B cell (primary cell): ENCODE measurements at regions not wholly inside any gene's neighbourhood (a gene's known extent, or its start where the extent isn't known, plus 50 kb on each side); places are given as distances from the start of the nearest gene placed in this dataset.

Experiments used
- ATAC-seq: fragments of 200-7000 bp; cut with Tn5 transposase; one replicate; pipeline ENCODE4 v1.10.0; 2021; ENCODE audit warnings: low read depth, mild to moderate bottlenecking, moderate number of reproducible peaks, moderate library complexity
- CTCF ChIA-PET: fragments of 350-600 bp; sonication (Branson Sonifier 250); formaldehyde crosslinking; loops from one replicate; lab custom pipeline; 2021; ENCODE audit warnings: antibody characterized with exemption, inconsistent platforms; lab: Charles Lee
- POLR2A ChIA-PET: fragments of 350-600 bp; sonication (Branson Sonifier 250); formaldehyde crosslinking; loops from one replicate; lab custom pipeline; 2021; ENCODE audit warnings: antibody characterized with exemption; lab: Charles Lee
- DNase-seq: peaks from one replicate; pipeline ENCODE4 v3.0.0; 2013
- H2AFZ ChIP-seq: 2 replicates; pipeline ENCODE4 v1.6.1; 2012; ENCODE audit warnings: mild to moderate bottlenecking, low read depth, low read length; ENCODE audit not compliant: insufficient read depth, poor library complexity, severe bottlenecking
- H3K27ac ChIP-seq, 2 donors: 1 replicate in 1 of 2; 2 replicates in 1 of 2; pipeline ENCODE4 v1.5.1; 2012 to 2013; ENCODE audit warnings: low read length in 2 of 2, mild to moderate bottlenecking in 2 of 2, moderate library complexity in 1 of 2
- H3K27me3 ChIP-seq, 4 experiments: fragments of 200-600 bp in 1 of 4; sonication (generic) in 1 of 4; replicated peaks in 1 of 4; 1 replicate in 2 of 4; 2 replicates in 2 of 4; pipeline versions ENCODE4 v1.6.1 to v1.7.0; 2013 to 2016; ENCODE audit warnings: low read length in 3 of 4, mild to moderate bottlenecking in 2 of 4, mixed read lengths in 1 of 4, moderate library complexity in 1 of 4; ENCODE audit not compliant: insufficient read depth in 4 of 4, control insufficient read depth in 3 of 4; ENCODE audit errors: control extremely low read depth in 1 of 4
- H3K36me3 ChIP-seq, 2 experiments: replicated peaks in 1 of 2; 1 replicate in 1 of 2; 2 replicates in 1 of 2; pipeline versions ENCODE4 v1.6.1 to v1.7.1; 2013; ENCODE audit warnings: low read length in 1 of 2; ENCODE audit not compliant: insufficient read depth in 2 of 2, control insufficient read depth in 1 of 2; ENCODE audit errors: control extremely low read depth in 1 of 2, extremely low read depth in 1 of 2
- H3K4me1 ChIP-seq, 2 donors: fragments of 200-600 bp in 1 of 2; sonication (generic) in 1 of 2; 1 replicate in 1 of 2; 2 replicates in 1 of 2; pipeline versions ENCODE4 v1.5.1 to v1.6.1; 2013 to 2017; ENCODE audit warnings: low read length in 2 of 2; ENCODE audit not compliant: control insufficient read depth in 2 of 2, insufficient read depth in 2 of 2
- H3K4me2 ChIP-seq: replicated peaks from 2 replicates; pipeline ENCODE3; 2012; ENCODE audit warnings: mild to moderate bottlenecking, low read depth, low read length; ENCODE audit not compliant: poor library complexity, severe bottlenecking
- H3K4me3 ChIP-seq, 5 experiments: fragments of 200-600 bp in 1 of 5; sonication (generic) in 1 of 5; 1 replicate in 3 of 5; 2 replicates in 2 of 5; pipeline versions ENCODE4 v1.5.1 to v1.7.0; 2011 to 2016; ENCODE audit warnings: low read length in 4 of 5, mild to moderate bottlenecking in 4 of 5, low read depth in 2 of 5, control low read depth in 1 of 5, moderate library complexity in 1 of 5; ENCODE audit not compliant: insufficient read depth in 1 of 5; ENCODE audit errors: control extremely low read depth in 1 of 5, extremely low read depth in 1 of 5
- H3K79me2 ChIP-seq: fragments of 200-600 bp; sonication (generic); one replicate; pipeline ENCODE4 v1.6.0; 2016; ENCODE audit warnings: low read length; ENCODE audit not compliant: control insufficient read depth, insufficient read depth
- H3K9ac ChIP-seq: fragments of 200-600 bp; sonication (generic); 2 replicates; pipeline ENCODE4 v1.6.1; 2017; ENCODE audit warnings: mild to moderate bottlenecking, low read length, moderate library complexity
- H3K9me3 ChIP-seq, 3 donors: one replicate each; pipeline versions ENCODE4 v1.6.1 to v1.7.1; 2013; ENCODE audit warnings: low read length in 2 of 3; ENCODE audit not compliant: control insufficient read depth in 2 of 3, insufficient read depth in 1 of 3; ENCODE audit errors: control extremely low read depth in 1 of 3
- H4K20me1 ChIP-seq: 2 replicates; pipeline ENCODE4 v1.6.0; 2012; ENCODE audit warnings: mild to moderate bottlenecking, low read length; ENCODE audit not compliant: insufficient read depth, control insufficient read depth, poor library complexity, severe bottlenecking
- H3K27ac Mint-ChIP-seq: one replicate; pipeline ENCODE4 v1.8.0; 2021; ENCODE audit warnings: mixed read lengths
- H3K27me3 Mint-ChIP-seq: one replicate; pipeline ENCODE4 v1.8.0; 2021; ENCODE audit warnings: mixed read lengths
- H3K4me1 Mint-ChIP-seq: one replicate; pipeline ENCODE4 v1.8.0; 2021; ENCODE audit warnings: mixed read lengths
- H3K4me3 Mint-ChIP-seq: one replicate; pipeline ENCODE4 v1.8.0; 2021; ENCODE audit warnings: mixed read lengths
- H3K9me3 Mint-ChIP-seq: one replicate; pipeline ENCODE4 v1.8.0; 2022; ENCODE audit warnings: mixed read lengths; ENCODE audit not compliant: insufficient read depth
- EZH2 ChIP-seq: IDR thresholded peaks from 2 replicates; pipeline ENCODE4 v1.6.1; 2012; ENCODE audit warnings: borderline replicate concordance, low read depth, mild to moderate bottlenecking, moderate library complexity, low read length; ENCODE audit not compliant: insufficient read depth, poor library complexity, severe bottlenecking
- WGBS: methylation state at CpG from one replicate; pipeline ENCODE4 v1.1.5; 2013; ENCODE audit warnings: missing lambda C conversion rate; ENCODE audit not compliant: insufficient coverage; 5-methylcytosine and 5-hydroxymethylcytosine counted together
- intact Hi-C: fragments of 100-400 bp; cut with micrococcal nuclease; formaldehyde crosslinking; loops from one replicate; pipeline ENCODE4 v1.10.0; 2022
- TF ChIP-seq, protein P1 (sequence below): fragments of 200-600 bp; IDR thresholded peaks from one replicate; pipeline ENCODE4 v1.8.0; 2022; ENCODE audit warnings: antibody characterized with exemption, mild to moderate bottlenecking

DNA sequence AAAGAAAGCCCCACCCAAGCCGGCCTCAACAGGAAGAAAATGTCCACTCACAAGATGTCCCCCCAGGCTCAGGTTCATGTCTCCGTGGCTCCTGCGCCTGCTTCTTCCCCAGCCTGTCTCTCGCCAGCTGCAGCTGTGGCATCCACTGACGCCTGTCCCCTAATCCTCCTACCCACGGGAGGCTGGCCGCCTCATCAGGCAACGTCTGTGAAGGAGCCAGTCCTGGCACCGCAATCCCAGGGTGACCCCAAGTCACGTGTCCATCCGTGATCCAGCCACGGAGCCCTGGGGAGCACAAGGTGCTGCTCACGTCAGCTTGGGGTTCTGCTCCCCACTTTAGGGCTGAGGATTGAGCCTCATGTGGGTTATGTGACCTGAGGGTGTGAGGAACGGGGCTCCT lies 640.3 kb downstream of the CDH26 start:
- POLR2A ChIA-PET, result no interaction called here
- H3K4me3 Mint-ChIP-seq, result no peak overlapping the region
- 94% methylated on average over 14 of the region's 14 CpGs for WGBS

DNA sequence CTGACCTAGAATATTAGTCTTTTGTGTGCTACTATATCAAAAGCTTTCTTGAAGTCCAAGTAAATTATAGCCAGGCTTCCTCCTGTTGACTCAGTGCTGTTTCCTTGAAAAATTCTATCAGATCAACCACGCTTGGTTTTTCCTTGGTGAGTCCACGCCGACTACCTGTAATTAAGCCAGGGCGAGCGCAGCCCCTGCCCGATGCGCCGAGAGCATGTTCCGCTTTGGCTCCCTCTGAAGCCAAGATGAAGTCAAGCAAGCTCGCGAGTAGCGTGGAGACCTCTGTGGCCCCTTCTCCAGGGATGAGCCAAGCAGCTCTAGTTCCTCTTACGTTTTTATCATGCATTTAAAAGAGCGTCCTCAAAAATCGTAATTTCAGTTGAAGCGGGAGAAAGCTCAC lies 641.2 kb downstream of the CDH26 start:
- CTCF ChIA-PET, result no interaction called here
- no peak overlapping the region for H2AFZ ChIP-seq

More for the DNA sequence above, 640.3 kb downstream of the CDH26 start:
- no peak for ATAC-seq
- Histone ChIP-seq H3K36me3 (no peaks in the 10 kb centered on the region), H3K4me3 (no peak overlapping the region), H2AFZ (no peak overlapping the region), H3K27me3 (no peaks in the 10 kb centered on the region), H4K20me1 (no peaks in the 10 kb centered on the region), H3K9ac (no peak overlapping the region), H3K27ac (no peak overlapping the region), H3K9me3 (peaks cover 0 to 20% (median 0%) of the 10 kb centered on the region in 3 donors), H3K4me2 (no peak overlapping the region), H3K4me1 (no peaks in the 10 kb centered on the region), H3K79me2 (no peaks in the 10 kb centered on the region)
- Mint-ChIP-seq H3K27me3 (no peaks in the 10 kb centered on the region), H3K27ac (no peak overlapping the region), H3K9me3 (peaks cover 3% of the 10 kb centered on the region), H3K4me1 (no peaks in the 10 kb centered on the region)
- TF ChIP-seq, protein P1, sequence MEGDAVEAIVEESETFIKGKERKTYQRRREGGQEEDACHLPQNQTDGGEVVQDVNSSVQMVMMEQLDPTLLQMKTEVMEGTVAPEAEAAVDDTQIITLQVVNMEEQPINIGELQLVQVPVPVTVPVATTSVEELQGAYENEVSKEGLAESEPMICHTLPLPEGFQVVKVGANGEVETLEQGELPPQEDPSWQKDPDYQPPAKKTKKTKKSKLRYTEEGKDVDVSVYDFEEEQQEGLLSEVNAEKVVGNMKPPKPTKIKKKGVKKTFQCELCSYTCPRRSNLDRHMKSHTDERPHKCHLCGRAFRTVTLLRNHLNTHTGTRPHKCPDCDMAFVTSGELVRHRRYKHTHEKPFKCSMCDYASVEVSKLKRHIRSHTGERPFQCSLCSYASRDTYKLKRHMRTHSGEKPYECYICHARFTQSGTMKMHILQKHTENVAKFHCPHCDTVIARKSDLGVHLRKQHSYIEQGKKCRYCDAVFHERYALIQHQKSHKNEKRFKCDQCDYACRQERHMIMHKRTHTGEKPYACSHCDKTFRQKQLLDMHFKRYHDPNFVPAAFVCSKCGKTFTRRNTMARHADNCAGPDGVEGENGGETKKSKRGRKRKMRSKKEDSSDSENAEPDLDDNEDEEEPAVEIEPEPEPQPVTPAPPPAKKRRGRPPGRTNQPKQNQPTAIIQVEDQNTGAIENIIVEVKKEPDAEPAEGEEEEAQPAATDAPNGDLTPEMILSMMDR, result no peak
- TF ChIP-seq EZH2, result no peak
- CTCF ChIA-PET, result no interaction called here
- DNase-seq, result no peak
- intact Hi-C loops, result no loop called here

More for the DNA sequence above, 641.2 kb downstream of the CDH26 start:
- H3K27me3 ChIP-seq, result no peaks in the 10 kb centered on the region
- POLR2A ChIA-PET, result no interaction called here
- H3K4me1 ChIP-seq, result no peaks in the 10 kb centered on the region
- TF ChIP-seq, protein P1, result no peak
- TF ChIP-seq EZH2, result no peak
- intact Hi-C loops, result no loop called here
- no peak overlapping the region for H3K4me2 ChIP-seq
- DNase-seq (no peak), ATAC-seq (no peak)
- no peaks in the 10 kb centered on the region for H3K36me3 ChIP-seq
- H3K9ac ChIP-seq, result no peak overlapping the region
- Mint-ChIP-seq H3K27me3 (no peaks in the 10 kb centered on the region), H3K9me3 (peaks cover 3% of the 10 kb centered on the region), H3K4me3 (no peak overlapping the region), H3K27ac (no peak overlapping the region), H3K4me1 (no peaks in the 10 kb centered on the region)
- H3K4me3 ChIP-seq, result no peak overlapping the region
- H3K9me3 ChIP-seq, result peaks cover 0 to 20% (median 0%) of the 10 kb centered on the region in 3 donors
- H4K20me1 ChIP-seq, result no peaks in the 10 kb centered on the region
- no peaks in the 10 kb centered on the region for H3K79me2 ChIP-seq
- no peak overlapping the region for H3K27ac ChIP-seq
- 93% methylated on average over 13 of the region's 16 CpGs for WGBS
